Transverse colon (tissue), 4 donors: ENCODE measurements at regions not wholly inside any gene's neighbourhood (a gene's known extent, or its start where the extent isn't known, plus 50 kb on each side); places are given as distances from the start of the nearest gene placed in this dataset.

Experiments used
- DNase-seq: peaks from one replicate; pipeline ENCODE4 v3.0.0-alpha.2; 2019
- H3K27ac ChIP-seq, 4 donors: fragments of 200-600 bp; sonication (generic); 2 replicates each; pipeline ENCODE4 v1.5.1; 2016 to 2018; ENCODE audit warnings: inconsistent platforms in 4 of 4
- H3K27me3 ChIP-seq: fragments of 200-600 bp; sonication (generic); 2 replicates; pipeline ENCODE4 v1.5.1; 2017; ENCODE audit warnings: inconsistent platforms
- H3K36me3 ChIP-seq, 4 donors: fragments of 200-600 bp; sonication (generic); 2 replicates each; pipeline ENCODE4 v1.5.1; 2017 to 2019; ENCODE audit warnings: inconsistent platforms in 4 of 4
- H3K4me1 ChIP-seq, 4 donors: fragments of 200-600 bp; sonication (generic); 2 replicates each; pipeline ENCODE4 v1.5.1; 2017 to 2020; ENCODE audit warnings: inconsistent platforms in 4 of 4
- H3K4me3 ChIP-seq, 4 donors: fragments of 200-600 bp; sonication (generic); 1 replicate in 1 of 4; 2 replicates in 3 of 4; pipeline versions ENCODE4 v1.5.1 to v1.6.1; 2017 to 2019; ENCODE audit warnings: inconsistent platforms in 4 of 4
- H3K9me3 ChIP-seq, 2 donors: fragments of 200-600 bp; sonication (generic); 2 replicates each; pipeline ENCODE4 v1.5.1; 2017 to 2019; ENCODE audit warnings: inconsistent platforms in 2 of 2
- EP300 ChIP-seq: sonication (generic); formaldehyde crosslinking; IDR thresholded peaks from one replicate; pipeline ENCODE4 v1.6.1; 2017; ENCODE audit warnings: antibody characterized with exemption, low read depth
- POLR2A ChIP-seq: fragments of 450-650 bp; IDR thresholded peaks from one replicate; pipeline ENCODE4 v1.6.1; 2016; ENCODE audit warnings: antibody characterized with exemption, mild to moderate bottlenecking, moderate library complexity
- POLR2AphosphoS5 ChIP-seq, 3 donors: sonication (generic); formaldehyde crosslinking; IDR thresholded peaks; one replicate each; pipeline ENCODE4 v1.6.1; 2016; ENCODE audit warnings: antibody characterized with exemption in 3 of 3
- WGBS, 2 donors: methylation state at CpG; one replicate each; pipeline ENCODE4 v1.1.5; 2018; ENCODE audit warnings: low coverage in 1 of 2; 5-methylcytosine and 5-hydroxymethylcytosine counted together
- in situ Hi-C, 4 donors: fragments of 200-750 bp; cut with MboI; loops; one replicate each; pipeline versions ENCODE4 v1.15.0 to v1.15.1; 2017; ENCODE audit warnings: low sequenced_read_pairs in 3 of 4, low pct_ligation_motif_present in 1 of 4, low pct_unique_long_range_greater_than_20kb in 1 of 4
- intact Hi-C: fragments of 100-400 bp; cut with DNase I; formaldehyde crosslinking; loops from one replicate; pipeline ENCODE4 v1.15.1; 2023; ENCODE audit warnings: low total_unique reads
- TF ChIP-seq, protein P1 (sequence below), 5 experiments: fragments of 200-600 bp in 3 of 5; fragments of 450-650 bp in 2 of 5; sonication (generic) in 3 of 5; IDR thresholded peaks; 1 replicate in 2 of 5; 2 replicates in 3 of 5; pipeline ENCODE4 v1.5.1; 2016 to 2017; ENCODE audit warnings: antibody characterized with exemption in 5 of 5, inconsistent platforms in 3 of 5, mild to moderate bottlenecking in 2 of 5, moderate library complexity in 1 of 5

DNA sequence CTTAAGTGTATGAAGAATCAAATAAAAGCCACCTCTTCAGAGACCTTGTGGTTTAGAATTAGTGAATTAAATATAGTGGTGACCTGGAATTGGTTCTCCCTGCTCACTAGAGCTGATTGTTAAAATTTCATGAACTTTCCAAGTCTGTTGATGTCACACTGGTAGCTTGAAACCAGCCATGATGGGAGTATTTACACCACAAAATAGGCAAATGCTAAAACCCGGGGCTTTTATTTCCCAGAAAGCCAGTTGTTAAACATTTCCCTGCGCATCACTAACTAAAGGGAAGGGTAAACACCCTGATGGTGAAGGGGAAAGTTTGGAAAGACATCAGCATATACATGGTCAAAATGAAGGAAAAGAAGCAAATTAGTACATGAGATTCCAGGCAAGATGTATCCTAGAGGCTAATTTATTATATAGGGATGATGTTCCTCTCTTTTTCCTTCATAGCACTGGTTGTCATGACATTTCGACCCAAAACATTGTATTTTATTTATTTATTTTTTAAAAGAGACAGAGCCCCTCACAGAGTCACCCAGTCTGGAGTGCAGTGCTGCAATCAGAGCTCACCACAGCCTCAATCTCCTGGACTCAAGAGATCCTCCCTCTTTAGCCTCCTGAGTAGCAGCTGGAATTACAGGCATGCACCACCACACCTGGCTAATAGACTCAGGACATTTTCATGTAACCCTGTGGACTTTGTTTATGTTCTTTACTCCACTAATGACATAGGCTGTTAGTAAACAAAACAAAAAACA, 123.2 kb downstream of the RIN2 start:
- no peaks in the 10 kb centered on the region for H3K36me3 ChIP-seq
- H3K9me3 ChIP-seq = no peaks in the 10 kb centered on the region
- no peaks in the 10 kb centered on the region for H3K27me3 ChIP-seq
- DNase-seq = no peak
- H3K27ac ChIP-seq = peak overlapping the region; percentile 50 to 76 (median 71)
- in situ Hi-C loops (loop anchor here in 1 of 4 donors (25.0 kb wide), 1 partner anchor 94 kb away; no protein-coding TSS in a partner anchor), intact Hi-C loops (loop anchor here (10.0 kb wide), 2 partner anchors 86 to 94 kb away; no protein-coding TSS in a partner anchor)
- H3K4me3 ChIP-seq = no peak overlapping the region
- WGBS, 2 donors = 85 to 89% methylated on average over 3 of the region's 3 CpGs
- H3K4me1 ChIP-seq = peaks cover 18 to 57% (median 33%) of the 10 kb centered on the region in 4 donors
- no peak for TF ChIP-seq POLR2A
- TF ChIP-seq POLR2AphosphoS5 (IDR thresholded peaks at IDR 0.05) = no peak
- no peak for TF ChIP-seq EP300
- TF ChIP-seq, protein P1, sequence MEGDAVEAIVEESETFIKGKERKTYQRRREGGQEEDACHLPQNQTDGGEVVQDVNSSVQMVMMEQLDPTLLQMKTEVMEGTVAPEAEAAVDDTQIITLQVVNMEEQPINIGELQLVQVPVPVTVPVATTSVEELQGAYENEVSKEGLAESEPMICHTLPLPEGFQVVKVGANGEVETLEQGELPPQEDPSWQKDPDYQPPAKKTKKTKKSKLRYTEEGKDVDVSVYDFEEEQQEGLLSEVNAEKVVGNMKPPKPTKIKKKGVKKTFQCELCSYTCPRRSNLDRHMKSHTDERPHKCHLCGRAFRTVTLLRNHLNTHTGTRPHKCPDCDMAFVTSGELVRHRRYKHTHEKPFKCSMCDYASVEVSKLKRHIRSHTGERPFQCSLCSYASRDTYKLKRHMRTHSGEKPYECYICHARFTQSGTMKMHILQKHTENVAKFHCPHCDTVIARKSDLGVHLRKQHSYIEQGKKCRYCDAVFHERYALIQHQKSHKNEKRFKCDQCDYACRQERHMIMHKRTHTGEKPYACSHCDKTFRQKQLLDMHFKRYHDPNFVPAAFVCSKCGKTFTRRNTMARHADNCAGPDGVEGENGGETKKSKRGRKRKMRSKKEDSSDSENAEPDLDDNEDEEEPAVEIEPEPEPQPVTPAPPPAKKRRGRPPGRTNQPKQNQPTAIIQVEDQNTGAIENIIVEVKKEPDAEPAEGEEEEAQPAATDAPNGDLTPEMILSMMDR (IDR thresholded peaks at IDR 0.05) = no peak

DNA sequence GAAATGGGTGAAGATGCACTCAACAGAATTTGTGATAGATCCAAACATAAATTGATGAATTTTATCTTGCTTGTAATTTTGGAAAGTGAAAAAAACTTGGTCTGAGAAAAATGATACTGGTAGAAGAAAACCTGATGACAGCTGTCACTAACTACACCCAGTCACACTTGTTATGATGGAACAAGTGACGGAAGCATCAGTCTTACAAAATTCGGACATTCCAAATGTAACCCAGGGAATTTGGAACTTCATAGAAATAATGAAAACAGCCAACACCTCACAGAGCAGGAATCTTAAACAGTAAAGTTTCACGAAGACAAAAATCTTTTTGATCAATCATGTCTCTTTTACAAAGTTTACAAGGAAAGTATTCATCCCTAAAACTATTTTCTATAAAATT, 123.9 kb downstream of the RIN2 start:
- TF ChIP-seq POLR2AphosphoS5 (IDR thresholded peaks at IDR 0.05) = no peak
- no peak for TF ChIP-seq EP300
- TF ChIP-seq, protein P1 (IDR thresholded peaks at IDR 0.05) = no peak
- TF ChIP-seq POLR2A = no peak
- in situ Hi-C loops = loop anchor here in 1 of 4 donors (25.0 kb wide), 1 partner anchor 95 kb away; no protein-coding TSS in a partner anchor
- H3K27me3 ChIP-seq = no peaks in the 10 kb centered on the region
- H3K9me3 ChIP-seq = no peaks in the 10 kb centered on the region
- 91 to 93% methylated on average over 3 of the region's 3 CpGs for WGBS, 2 donors
- peak overlapping the region in 1 of 4 donors; percentile 76 for H3K27ac ChIP-seq
- intact Hi-C loops = loop anchor here (10.0 kb wide), 2 partner anchors 87 to 93 kb away; no protein-coding TSS in a partner anchor
- DNase-seq = no peak
- H3K4me1 ChIP-seq = peaks cover 16 to 57% (median 32%) of the 10 kb centered on the region in 4 donors
- no peak overlapping the region for H3K4me3 ChIP-seq
- no peaks in the 10 kb centered on the region for H3K36me3 ChIP-seq

DNA sequence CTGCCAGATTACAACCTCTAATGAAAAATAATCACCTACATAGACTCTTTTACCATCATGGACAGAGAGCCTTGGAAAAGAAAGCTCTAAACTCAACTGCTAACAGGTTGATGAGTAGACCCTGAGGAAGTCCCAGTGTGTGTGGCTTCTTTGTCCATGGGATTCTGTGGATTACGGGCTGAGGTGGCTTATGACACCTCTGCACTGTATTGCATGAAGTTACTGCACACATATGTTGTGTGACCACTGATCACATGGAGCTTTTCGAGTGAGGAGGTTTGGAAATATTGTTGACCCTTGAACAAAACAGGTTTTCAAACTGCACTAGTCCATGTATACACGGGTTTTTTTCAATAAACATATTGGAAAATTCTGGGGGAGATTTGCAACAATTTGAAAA, 124.4 kb downstream of the RIN2 start:
- DNase-seq = no peak
- in situ Hi-C loops = loop anchor here in 1 of 4 donors (25.0 kb wide), 1 partner anchor 95 kb away; no protein-coding TSS in a partner anchor
- Histone ChIP-seq H3K27me3 (no peaks in the 10 kb centered on the region), H3K27ac (no peak overlapping the region), H3K36me3 (no peaks in the 10 kb centered on the region), H3K4me1 (peaks cover 20 to 57% (median 37%) of the 10 kb centered on the region in 4 donors), H3K9me3 (no peaks in the 10 kb centered on the region), H3K4me3 (no peak overlapping the region)
- TF ChIP-seq POLR2AphosphoS5 (IDR thresholded peaks at IDR 0.05) = no peak
- no peak for TF ChIP-seq POLR2A
- no peak for TF ChIP-seq EP300
- TF ChIP-seq, protein P1 (IDR thresholded peaks at IDR 0.05) = no peak
- intact Hi-C loops = loop anchor here (10.0 kb wide), 2 partner anchors 88 to 92 kb away; no protein-coding TSS in a partner anchor
- WGBS, 2 donors = 76 to 84% methylated on average over 3 of the region's 3 CpGs

DNA sequence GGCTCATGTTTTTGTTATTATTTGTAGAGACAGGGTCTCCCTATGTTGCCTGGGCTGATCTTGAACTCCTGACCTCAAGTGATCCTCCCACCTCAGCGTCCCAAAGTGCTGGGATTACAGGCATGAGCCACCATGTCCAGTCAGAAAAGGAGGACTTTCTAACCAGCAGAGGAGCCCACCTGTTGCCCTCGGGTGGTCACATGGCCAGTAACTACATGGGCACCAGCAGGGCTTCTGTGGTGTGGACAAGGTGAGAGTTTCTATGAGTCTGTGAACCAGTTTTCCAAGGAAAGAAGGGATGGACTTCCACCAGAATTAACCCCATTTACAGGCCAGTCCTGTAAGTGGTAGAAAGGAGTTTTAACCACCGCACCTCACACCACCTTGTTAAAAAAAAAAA, 125.4 kb downstream of the RIN2 start:
- TF ChIP-seq EP300 (no peak), POLR2A (no peak), POLR2AphosphoS5 (IDR thresholded peaks at IDR 0.05) (no peak)
- TF ChIP-seq, protein P1 (IDR thresholded peaks at IDR 0.05) = no peak
- 86% methylated on average over 1 to 3 of the region's 3 CpGs for WGBS, 2 donors
- H3K27me3 ChIP-seq = no peaks in the 10 kb centered on the region
- H3K4me1 ChIP-seq = peaks cover 31 to 63% (median 47%) of the 10 kb centered on the region in 4 donors
- no peaks in the 10 kb centered on the region for H3K36me3 ChIP-seq
- intact Hi-C loops = loop anchor here (10.0 kb wide), 2 partner anchors 89 to 91 kb away; no protein-coding TSS in a partner anchor
- H3K4me3 ChIP-seq = no peak overlapping the region
- no peak for DNase-seq
- H3K27ac ChIP-seq = no peak overlapping the region
- in situ Hi-C loops = loop anchor here in 1 of 4 donors (25.0 kb wide), 1 partner anchor 96 kb away; no protein-coding TSS in a partner anchor
- no peaks in the 10 kb centered on the region for H3K9me3 ChIP-seq
